ENCODE measurements at regions not wholly inside any gene's neighbourhood (a gene's known extent, or its start where the extent isn't known, plus 50 kb on each side); places are given as distances from the start of the nearest gene placed in this dataset.
A peak's percentile ranks its signal among the peaks of the same experiment; 100 is the strongest.

DNA sequence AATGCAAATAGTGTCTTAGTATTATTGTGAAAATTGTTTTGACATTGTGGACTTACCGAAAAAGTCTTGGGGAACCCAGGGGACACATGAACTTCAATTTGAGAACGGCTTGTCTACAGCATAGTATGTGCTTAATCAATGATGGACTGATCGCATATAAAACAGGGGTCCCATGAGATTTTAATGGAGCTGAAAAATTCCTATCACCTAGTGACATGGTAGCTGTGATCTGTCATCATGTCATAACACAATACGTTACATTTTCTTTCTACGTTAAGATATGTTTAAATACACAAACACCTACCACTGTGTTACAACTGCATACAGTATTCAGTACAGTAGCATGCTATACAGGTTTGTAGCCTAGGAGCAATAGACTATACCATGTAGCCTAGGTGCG, 153.3 kb upstream of the FOXD3 start:
- DNase-seq = no peak
- no peaks in the 10 kb centered on the region for H4K20me1 ChIP-seq (ENCODE audit: insufficient read depth, low read length)
- no peaks in the 10 kb centered on the region for H3F3A ChIP-seq (ENCODE audit: insufficient read depth, low read length)
- TF ChIP-seq EZH2phosphoT487 (IDR thresholded peaks at IDR 0.05; ENCODE audit: low read length) (no peak), EZH2 (optimal IDR thresholded peaks at IDR 0.05; ENCODE audit: low read depth, low read length) (no peak)
- TF ChIP-seq, protein P1, sequence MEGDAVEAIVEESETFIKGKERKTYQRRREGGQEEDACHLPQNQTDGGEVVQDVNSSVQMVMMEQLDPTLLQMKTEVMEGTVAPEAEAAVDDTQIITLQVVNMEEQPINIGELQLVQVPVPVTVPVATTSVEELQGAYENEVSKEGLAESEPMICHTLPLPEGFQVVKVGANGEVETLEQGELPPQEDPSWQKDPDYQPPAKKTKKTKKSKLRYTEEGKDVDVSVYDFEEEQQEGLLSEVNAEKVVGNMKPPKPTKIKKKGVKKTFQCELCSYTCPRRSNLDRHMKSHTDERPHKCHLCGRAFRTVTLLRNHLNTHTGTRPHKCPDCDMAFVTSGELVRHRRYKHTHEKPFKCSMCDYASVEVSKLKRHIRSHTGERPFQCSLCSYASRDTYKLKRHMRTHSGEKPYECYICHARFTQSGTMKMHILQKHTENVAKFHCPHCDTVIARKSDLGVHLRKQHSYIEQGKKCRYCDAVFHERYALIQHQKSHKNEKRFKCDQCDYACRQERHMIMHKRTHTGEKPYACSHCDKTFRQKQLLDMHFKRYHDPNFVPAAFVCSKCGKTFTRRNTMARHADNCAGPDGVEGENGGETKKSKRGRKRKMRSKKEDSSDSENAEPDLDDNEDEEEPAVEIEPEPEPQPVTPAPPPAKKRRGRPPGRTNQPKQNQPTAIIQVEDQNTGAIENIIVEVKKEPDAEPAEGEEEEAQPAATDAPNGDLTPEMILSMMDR (IDR thresholded peaks at IDR 0.05; ENCODE audit: low read length) = no peak
- H3K9me3 ChIP-seq (replicated peaks; ENCODE audit: insufficient read depth, low read length) = no peaks in the 10 kb centered on the region
- H3K27ac ChIP-seq (ENCODE audit: low read length) = no peak overlapping the region
- no peaks in the 10 kb centered on the region for H3K4me1 ChIP-seq (ENCODE audit: low read length)
- no peaks in the 10 kb centered on the region for H3K79me2 ChIP-seq (ENCODE audit: low read length)
- no peak overlapping the region for H3K9ac ChIP-seq (ENCODE audit: low read length)
- no peaks in the 10 kb centered on the region for H3K9me2 ChIP-seq (replicated peaks; ENCODE audit: insufficient read depth, low read length)
- H3K36me3 ChIP-seq (replicated peaks; ENCODE audit: insufficient read depth, low read length) = no peaks in the 10 kb centered on the region
- no peak overlapping the region for H2AFZ ChIP-seq (ENCODE audit: low read length)
- no peak overlapping the region for H3K4me2 ChIP-seq (ENCODE audit: low read depth, low read length)
- no peak overlapping the region for H3K4me3 ChIP-seq (ENCODE audit: low read length)
- H3K27me3 ChIP-seq (replicated peaks; ENCODE audit: insufficient read depth, low read length) = no peaks in the 10 kb centered on the region

DNA sequence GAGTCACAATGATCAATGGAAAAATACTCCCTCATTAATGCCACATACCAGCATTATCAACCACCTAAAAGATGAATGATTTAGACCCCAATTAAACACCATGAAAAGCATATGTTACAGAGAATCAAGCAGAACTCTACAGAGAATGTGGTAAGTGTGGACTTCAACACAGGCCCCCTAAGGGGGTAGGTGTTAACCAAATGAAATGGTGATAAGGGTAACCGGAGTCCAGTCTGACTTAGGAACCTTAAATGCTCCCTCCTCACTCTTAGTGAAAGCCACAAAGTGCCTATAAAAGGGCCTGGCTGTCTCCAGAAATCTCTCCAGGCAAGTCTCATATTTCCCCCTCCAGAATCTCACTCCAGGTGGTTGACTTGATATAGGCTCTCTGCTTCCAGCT, 149.2 kb upstream of the FOXD3 start:
- H3K9ac ChIP-seq (ENCODE audit: low read length) = no peak overlapping the region
- no peak overlapping the region for H3K4me3 ChIP-seq (ENCODE audit: low read length)
- no peak overlapping the region for H3K4me2 ChIP-seq (ENCODE audit: low read depth, low read length)
- DNase-seq = no peak
- TF ChIP-seq EZH2phosphoT487 (IDR thresholded peaks at IDR 0.05; ENCODE audit: low read length) (no peak), EZH2 (optimal IDR thresholded peaks at IDR 0.05; ENCODE audit: low read depth, low read length) (no peak)
- TF ChIP-seq, protein P1 (IDR thresholded peaks at IDR 0.05; ENCODE audit: low read length) = no peak
- no peak overlapping the region for H3K27ac ChIP-seq (ENCODE audit: low read length)
- H3K36me3 ChIP-seq (replicated peaks; ENCODE audit: insufficient read depth, low read length) = no peaks in the 10 kb centered on the region
- H3K79me2 ChIP-seq (ENCODE audit: low read length) = no peaks in the 10 kb centered on the region
- H3K4me1 ChIP-seq (ENCODE audit: low read length) = no peaks in the 10 kb centered on the region
- no peaks in the 10 kb centered on the region for H3F3A ChIP-seq (ENCODE audit: insufficient read depth, low read length)
- no peaks in the 10 kb centered on the region for H3K9me3 ChIP-seq (replicated peaks; ENCODE audit: insufficient read depth, low read length)
- no peaks in the 10 kb centered on the region for H3K9me2 ChIP-seq (replicated peaks; ENCODE audit: insufficient read depth, low read length)
- no peaks in the 10 kb centered on the region for H3K27me3 ChIP-seq (replicated peaks; ENCODE audit: insufficient read depth, low read length)
- H4K20me1 ChIP-seq (ENCODE audit: insufficient read depth, low read length) = no peaks in the 10 kb centered on the region
- H2AFZ ChIP-seq (ENCODE audit: low read length) = no peak overlapping the region

DNA sequence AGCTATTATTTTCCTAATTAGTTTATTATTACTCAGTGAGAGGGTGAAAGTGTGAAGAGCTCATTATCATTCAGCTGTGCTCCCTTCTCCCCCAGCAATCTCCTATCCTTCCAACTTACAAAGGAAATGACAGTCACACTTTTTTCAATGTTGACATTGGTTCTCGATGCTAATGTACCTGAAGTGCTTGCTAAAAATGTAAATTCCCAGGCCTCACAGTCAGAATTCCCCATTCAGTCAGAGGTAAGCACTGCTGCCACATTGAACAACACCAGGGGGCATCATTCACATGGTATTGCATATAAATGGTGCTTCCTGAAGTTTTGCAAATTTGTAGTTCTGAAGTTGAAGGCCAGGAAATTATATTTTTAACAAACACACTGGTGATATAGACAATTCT, 132.7 kb upstream of the FOXD3 start:
- DNase-seq = no peak
- H3K36me3 ChIP-seq (replicated peaks; ENCODE audit: insufficient read depth, low read length) = no peaks in the 10 kb centered on the region
- H3K27ac ChIP-seq (ENCODE audit: low read length) = no peak overlapping the region
- no peaks in the 10 kb centered on the region for H3K9me3 ChIP-seq (replicated peaks; ENCODE audit: insufficient read depth, low read length)
- no peak overlapping the region for H2AFZ ChIP-seq (ENCODE audit: low read length)
- no peaks in the 10 kb centered on the region for H3K9me2 ChIP-seq (replicated peaks; ENCODE audit: insufficient read depth, low read length)
- no peak for TF ChIP-seq EZH2 (optimal IDR thresholded peaks at IDR 0.05; ENCODE audit: low read depth, low read length)
- TF ChIP-seq, protein P1 (IDR thresholded peaks at IDR 0.05; ENCODE audit: low read length) = peak; percentile 28
- H3F3A ChIP-seq (ENCODE audit: insufficient read depth, low read length) = no peaks in the 10 kb centered on the region
- no peaks in the 10 kb centered on the region for H3K27me3 ChIP-seq (replicated peaks; ENCODE audit: insufficient read depth, low read length)
- no peak overlapping the region for H3K4me2 ChIP-seq (ENCODE audit: low read depth, low read length)
- H3K79me2 ChIP-seq (ENCODE audit: low read length) = no peaks in the 10 kb centered on the region
- H3K4me3 ChIP-seq (ENCODE audit: low read length) = no peak overlapping the region
- H3K4me1 ChIP-seq (ENCODE audit: low read length) = no peaks in the 10 kb centered on the region
- H3K9ac ChIP-seq (ENCODE audit: low read length) = no peak overlapping the region
- H4K20me1 ChIP-seq (ENCODE audit: insufficient read depth, low read length) = no peaks in the 10 kb centered on the region
